IMR-90 (cell line): ENCODE measurements at regions not wholly inside any gene's neighbourhood (a gene's known extent, or its start where the extent isn't known, plus 50 kb on each side); places are given as distances from the start of the nearest gene placed in this dataset.

ENCODE experiments used
- ATAC-seq: fragments of 200-7000 bp; cut with Tn5 transposase; 2 replicates; pipeline ENCODE4 v1.9.1; 2020; ENCODE audit warnings: low read depth, mild to moderate bottlenecking, moderate library complexity
- BruUV-seq: library from RNA; stranded (reverse); fragments of 400-500 nt; replicated peaks from 2 replicates; lab custom pipeline; 2021; lab: Mats Ljungman, UMichigan
- CTCF ChIA-PET: fragments of 300-600 bp; formaldehyde crosslinking; extraction: SDS; loops from one replicate; lab custom pipeline; 2021; ENCODE audit warnings: antibody characterized with exemption; lab: Yijun Ruan, JAX
- POLR2A ChIA-PET: fragments of 300-600 bp; sonication (Branson Sonifier 250); formaldehyde crosslinking; loops from one replicate; lab custom pipeline; 2022; ENCODE audit warnings: antibody characterized with exemption; ENCODE audit not compliant: unreplicated experiment; lab: Charles Lee
- DNase-seq: peaks from one replicate; pipeline ENCODE4 v3.0.0; 2013
- H2AFZ ChIP-seq: replicated peaks from 2 replicates; pipeline ENCODE3; 2013; ENCODE audit warnings: low read length, mild to moderate bottlenecking; ENCODE audit not compliant: poor library complexity
- H2AK5ac ChIP-seq: 2 replicates; pipeline ENCODE4 v1.6.1; 2013; ENCODE audit warnings: low read depth, low read length, inconsistent platforms
- H2AK9ac ChIP-seq: replicated peaks from 2 replicates; pipeline ENCODE3; 2013; ENCODE audit warnings: mild to moderate bottlenecking, low read depth, low read length, moderate library complexity; ENCODE audit not compliant: poor library complexity
- H2BK120ac ChIP-seq: 2 replicates; pipeline ENCODE4 v1.6.1; 2013; ENCODE audit warnings: low read depth, low read length, inconsistent platforms
- H2BK15ac ChIP-seq: 3 replicates; pipeline ENCODE4 v1.6.1; 2013; ENCODE audit warnings: low read depth, low read length, inconsistent platforms
- H2BK20ac ChIP-seq: 2 replicates; pipeline ENCODE4 v1.6.1; 2013; ENCODE audit warnings: low read depth, mild to moderate bottlenecking, inconsistent platforms, low read length, moderate library complexity
- H2BK5ac ChIP-seq: 2 replicates; pipeline ENCODE4 v1.6.1; 2013; ENCODE audit warnings: mild to moderate bottlenecking, low read depth, low read length, inconsistent platforms; ENCODE audit not compliant: poor library complexity, severe bottlenecking
- H3K14ac ChIP-seq: replicated peaks from 2 replicates; pipeline ENCODE4 v1.6.1; 2013; ENCODE audit warnings: low read depth, low read length, inconsistent platforms
- H3K18ac ChIP-seq: 2 replicates; pipeline ENCODE4 v1.6.1; 2013; ENCODE audit warnings: low read depth, low read length, control low read depth
- H3K23ac ChIP-seq: 2 replicates; pipeline ENCODE4 v1.6.1; 2013; ENCODE audit warnings: low read depth, low read length, inconsistent platforms
- H3K27ac ChIP-seq: 2 replicates; pipeline ENCODE4 v1.5.1; 2013; ENCODE audit warnings: mild to moderate bottlenecking, control low read depth, low read length; ENCODE audit not compliant: insufficient read depth
- H3K27me3 ChIP-seq: 2 replicates; pipeline ENCODE4 v1.6.1; 2013; ENCODE audit warnings: low read length; ENCODE audit not compliant: control insufficient read depth, insufficient read depth
- H3K36me3 ChIP-seq: 2 replicates; pipeline ENCODE4 v1.6.1; 2013; ENCODE audit warnings: low read length, mixed read lengths; ENCODE audit not compliant: control insufficient read depth, insufficient read depth
- H3K4ac ChIP-seq: 2 replicates; pipeline ENCODE4 v1.6.1; 2013; ENCODE audit warnings: low read depth, low read length, inconsistent platforms
- H3K4me1 ChIP-seq: 2 replicates; pipeline ENCODE4 v1.6.1; 2013; ENCODE audit warnings: low read length, mixed read lengths; ENCODE audit not compliant: control insufficient read depth, insufficient read depth
- H3K4me2 ChIP-seq: 2 replicates; pipeline ENCODE4 v1.6.1; 2013; ENCODE audit warnings: low read depth, mild to moderate bottlenecking, control low read depth, low read length, moderate library complexity
- H3K4me3 ChIP-seq: 2 replicates; pipeline ENCODE4 v1.5.1; 2013; ENCODE audit warnings: low read depth, mild to moderate bottlenecking, control low read depth, low read length, moderate library complexity; ENCODE audit not compliant: insufficient read depth
- H3K56ac ChIP-seq: 2 replicates; pipeline ENCODE4 v1.6.1; 2013; ENCODE audit warnings: low read length, inconsistent platforms; ENCODE audit not compliant: insufficient read depth; ENCODE audit errors: extremely low read depth
- H3K79me1 ChIP-seq, 2 experiments: 2 replicates each; pipeline ENCODE4 v1.6.1; 2013; ENCODE audit warnings: low read length in 2 of 2, inconsistent platforms in 1 of 2, low read depth in 1 of 2
- H3K9ac ChIP-seq: 2 replicates; pipeline ENCODE4 v1.6.1; 2013; ENCODE audit warnings: low read depth, low read length, control low read depth
- H3K9me1 ChIP-seq: 2 replicates; pipeline ENCODE4 v1.6.1; 2013; ENCODE audit warnings: low read length, inconsistent platforms; ENCODE audit not compliant: insufficient read depth
- H3K9me3 ChIP-seq: 2 replicates; pipeline ENCODE4 v1.6.1; 2013; ENCODE audit warnings: low read length; ENCODE audit not compliant: control insufficient read depth, insufficient read depth
- H4K20me1 ChIP-seq: 2 replicates; pipeline ENCODE4 v1.6.1; 2013; ENCODE audit warnings: low read length, inconsistent platforms; ENCODE audit not compliant: insufficient read depth
- H4K5ac ChIP-seq: 2 replicates; pipeline ENCODE4 v1.6.1; 2013; ENCODE audit warnings: mild to moderate bottlenecking, low read depth, low read length, control low read depth
- H4K8ac ChIP-seq, 2 experiments: 2 replicates each; pipeline ENCODE4 v1.6.1; 2013; ENCODE audit warnings: low read depth in 2 of 2, low read length in 2 of 2, control low read depth in 1 of 2, inconsistent platforms in 1 of 2
- H4K91ac ChIP-seq: 2 replicates; pipeline ENCODE4 v1.6.1; 2013; ENCODE audit warnings: low read depth, low read length, inconsistent platforms; ENCODE audit not compliant: insufficient read depth
- BHLHE40 ChIP-seq: fragments of 150-350 bp; IDR thresholded peaks from 2 replicates; pipeline ENCODE4 v1.6.1; 2016; ENCODE audit warnings: mild to moderate bottlenecking, low read depth, low read length
- CEBPB ChIP-seq: IDR thresholded peaks from 2 replicates; pipeline ENCODE4 v1.6.1; 2012; ENCODE audit warnings: low read depth, low read length, improper control_type of control experiment
- CHD1 ChIP-seq: IDR thresholded peaks from 2 replicates; pipeline ENCODE4 v1.6.1; 2012; ENCODE audit warnings: low read depth, low read length, improper control_type of control experiment
- CTCF ChIP-seq: conservative IDR thresholded peaks from 2 replicates; pipeline ENCODE4 v1.5.1; 2012; ENCODE audit warnings: mild to moderate bottlenecking, low read depth, low read length, improper control_type of control experiment
- ELK1 ChIP-seq: fragments of 150-350 bp; IDR thresholded peaks from 2 replicates; pipeline ENCODE4 v1.6.1; 2016; ENCODE audit warnings: low read depth, mild to moderate bottlenecking, low read length, moderate library complexity, borderline replicate concordance
- MAFK ChIP-seq: IDR thresholded peaks from 2 replicates; pipeline ENCODE4 v1.6.1; 2012; ENCODE audit warnings: low read depth, low read length, improper control_type of control experiment
- POLR2A ChIP-seq: IDR thresholded peaks from 2 replicates; pipeline ENCODE4 v1.6.1; 2012; ENCODE audit warnings: mild to moderate bottlenecking, low read depth, low read length
- RCOR1 ChIP-seq: IDR thresholded peaks from 2 replicates; pipeline ENCODE4 v1.6.1; 2012; ENCODE audit warnings: mild to moderate bottlenecking, low read length, improper control_type of control experiment; ENCODE audit not compliant: insufficient replicate concordance
- SMC3 ChIP-seq: fragments of 150-350 bp; IDR thresholded peaks from 2 replicates; pipeline ENCODE4 v1.6.1; 2016; ENCODE audit warnings: low read depth, mild to moderate bottlenecking, antibody characterized with exemption, low read length, moderate library complexity
- USF2 ChIP-seq: fragments of 150-350 bp; IDR thresholded peaks from 2 replicates; pipeline ENCODE4 v1.6.1; 2017; ENCODE audit warnings: mild to moderate bottlenecking, antibody characterized with exemption, low read length, low read depth
- WGBS, 2 experiments: methylation state at CpG; one replicate each; pipeline versions ENCODE4 v1.1.5 to v1.1.7; 2013; ENCODE audit warnings: missing lambda C conversion rate in 2 of 2; ENCODE audit not compliant: insufficient read length in 1 of 2; ENCODE audit errors: extremely low coverage in 2 of 2; 5-methylcytosine and 5-hydroxymethylcytosine counted together
- dilution Hi-C: fragments of 300-500 bp; cut with HindIII; formaldehyde crosslinking; loops from one replicate; pipeline ENCODE4 v1.14.3; 2018; ENCODE audit warnings: low sequenced_read_pairs; ENCODE audit not compliant: unreplicated experiment
- in situ Hi-C: fragments of 300-500 bp; cut with MboI; formaldehyde crosslinking; loops from 3 replicates; pipeline ENCODE4 v1.14.3; 2019; ENCODE audit warnings: low sequenced_read_pairs, inconsistent platforms, mixed read lengths
- intact Hi-C: fragments of 100-400 bp; cut with micrococcal nuclease; formaldehyde crosslinking; loops from 2 replicates; pipeline ENCODE4 v1.10.0; 2022

GRCh38 chr9:2934241-2934650, 90.4 kb upstream of the PUM3 start:
- DNase-seq, result no peak
- in situ Hi-C loops, result no loop called here
- CTCF ChIA-PET, result no interaction called here

More at GRCh38 chr9:2934241-2934650, 90.4 kb upstream of the PUM3 start:
- Histone ChIP-seq H3K18ac (no peak overlapping the region), H3K4me2 (no peak overlapping the region), H3K23ac (no peak overlapping the region), H2BK5ac (no peak overlapping the region), H2AK5ac (no peak overlapping the region), H2BK15ac (no peak overlapping the region), H3K14ac (no peak overlapping the region), H4K5ac (no peak overlapping the region), H3K56ac (no peak overlapping the region), H2AK9ac (no peak overlapping the region), H3K9me3 (no peaks in the 10 kb centered on the region), H2AFZ (no peak overlapping the region), H3K4me3 (no peak overlapping the region), H3K27ac (no peak overlapping the region), H2BK20ac (no peak overlapping the region), H4K8ac (no peak overlapping the region), H3K9ac (no peak overlapping the region), H3K4me1 (no peaks in the 10 kb centered on the region), H2BK120ac (no peak overlapping the region), H3K36me3 (no peaks in the 10 kb centered on the region), H4K20me1 (no peaks in the 10 kb centered on the region), H3K27me3 (no peaks in the 10 kb centered on the region), H3K9me1 (no peaks in the 10 kb centered on the region), H3K4ac (no peak overlapping the region), H3K79me1 (no peaks in the 10 kb centered on the region), H4K91ac (no peak overlapping the region)
- dilution Hi-C loops, result no loop called here
- ATAC-seq, result no peak
- no TSS peak for BruUV-seq
- intact Hi-C loops, result no loop called here
- 55% methylated on average over 3 of the region's 7 CpGs; no CpG with 5 or more reads in 1 of the 2 experiments for WGBS, 2 experiments
- TF ChIP-seq USF2, result no peak
- TF ChIP-seq CTCF, result no peak
- TF ChIP-seq POLR2A, result no peak
- no peak for TF ChIP-seq CHD1
- no peak for TF ChIP-seq ELK1
- no peak for TF ChIP-seq SMC3
- no peak for TF ChIP-seq CEBPB
- TF ChIP-seq BHLHE40, result no peak
- no peak for TF ChIP-seq RCOR1
- no peak for TF ChIP-seq MAFK
- POLR2A ChIA-PET, result no interaction called here
